ENCODE measurements at regions not wholly inside any gene's neighbourhood (a gene's known extent, or its start where the extent isn't known, plus 50 kb on each side); places are given as distances from the start of the nearest gene placed in this dataset.

GRCh38 chr4:115343171-115343570 lies 229.8 kb upstream of the NDST4 start:
- intact Hi-C loops (cut with micrococcal nuclease; ENCODE audit: unreplicated experiment) = no loop called here
- CTCF ChIA-PET (ENCODE audit: low intra/inter-chr PET ratio, low total read pairs) = no interaction called here
- no TSS peak for BruUV-seq (replicated peaks)

More at GRCh38 chr4:115343171-115343570, 229.8 kb upstream of the NDST4 start:
- H2AFZ ChIP-seq (ENCODE audit: low read length) = no peak overlapping the region
- no peak for TF ChIP-seq ZBTB7A (CRISPR knock-in tag; IDR thresholded peaks at IDR 0.05)
- no peak for TF ChIP-seq MAX (IDR thresholded peaks at IDR 0.05)
- TF ChIP-seq EED (CRISPR knock-in tag; IDR thresholded peaks at IDR 0.05) = no peak
- TF ChIP-seq FOXO4 (CRISPR knock-in tag; conservative IDR thresholded peaks at IDR 0.05) = no peak
- TF ChIP-seq PTBP1 (IDR thresholded peaks at IDR 0.05; ENCODE audit: low read depth, low read length, poor library complexity, severe bottlenecking) = no peak
- no peak for TF ChIP-seq ZKSCAN5 (CRISPR knock-in tag; IDR thresholded peaks at IDR 0.05)
- TF ChIP-seq ZNF670 (CRISPR knock-in tag; IDR thresholded peaks at IDR 0.05; ENCODE audit: borderline replicate concordance) = no peak
- no peak for TF ChIP-seq ZNF558 (CRISPR knock-in tag; IDR thresholded peaks at IDR 0.05; ENCODE audit: borderline replicate concordance)
- TF ChIP-seq KLF6 (CRISPR knock-in tag; IDR thresholded peaks at IDR 0.05) = no peak
- TF ChIP-seq FOXA3 (CRISPR knock-in tag; IDR thresholded peaks at IDR 0.05) = no peak
- H3K4me1 ChIP-seq (ENCODE audit: insufficient read depth, low read length) = no peaks in the 10 kb centered on the region
- no peaks in the 10 kb centered on the region for H3K9me3 ChIP-seq (ENCODE audit: low read length)
- H3K27me3 ChIP-seq (ENCODE audit: control insufficient read depth in 1 of 2, insufficient read depth in 2 of 2, low read length in 2 of 2) = no peaks in the 10 kb centered on the region
- ATAC-seq = no peak
- H3K4me3 ChIP-seq (replicated peaks in 1 of 3; ENCODE audit: insufficient read depth in 1 of 3, low read depth in 2 of 3, low read length in 3 of 3) = no peak overlapping the region
- POLR2A ChIA-PET = no interaction called here
- FAIRE-seq = no peak
- H4K20me1 ChIP-seq (ENCODE audit: insufficient read depth, low read length) = no peaks in the 10 kb centered on the region
- H3K36me3 ChIP-seq (replicated peaks in 1 of 2; ENCODE audit: control insufficient read depth in 1 of 2, insufficient read depth in 2 of 2, low read length in 2 of 2) = no peaks in the 10 kb centered on the region
- in situ Hi-C loops (cut with HindIII; ENCODE audit: extremely low pct_ligation_motif_present, low pct_unique_long_range_greater_than_20kb) = no loop called here
- no peak overlapping the region for H3K4me2 ChIP-seq (ENCODE audit: low read depth, low read length)
- no peak overlapping the region for H3K9ac ChIP-seq (ENCODE audit: insufficient read depth, low read depth, low read length)
- no peak overlapping the region for H3K27ac ChIP-seq (ENCODE audit: extremely low read length, insufficient read depth, low read length)
- no peaks in the 10 kb centered on the region for H3K79me2 ChIP-seq (ENCODE audit: insufficient read depth, low read length)
- no peak for DNase-seq (ENCODE audit: low spot score)

All from HepG2 (cell line).